Fibroblast of lung (primary cell): ENCODE measurements at regions not wholly inside any gene's neighbourhood (a gene's known extent, or its start where the extent isn't known, plus 50 kb on each side); places are given as distances from the start of the nearest gene placed in this dataset.
"Not testable (repeated sequence)": the region's sequence is repeated elsewhere in the genome, so short reads cannot be mapped to it uniquely, and the experiment has no call there.

Source experiments
- EZH2 ChIP-seq: IDR thresholded peaks from 2 replicates; pipeline ENCODE4 v1.5.1; 2012; ENCODE audit warnings: low read length, control low read depth, mild to moderate bottlenecking; ENCODE audit errors: missing control alignments
- TF ChIP-seq, protein P1 (sequence below), 2 donors: IDR thresholded peaks in 1 of 2; conservative IDR thresholded peaks in 1 of 2; 1 replicate in 1 of 2; 2 replicates in 1 of 2; pipeline ENCODE4 v1.5.1; 2011 to 2012; ENCODE audit warnings: low read length in 2 of 2, control low read depth in 1 of 2, inconsistent platforms in 1 of 2, low read depth in 1 of 2, mild to moderate bottlenecking in 1 of 2

DNA sequence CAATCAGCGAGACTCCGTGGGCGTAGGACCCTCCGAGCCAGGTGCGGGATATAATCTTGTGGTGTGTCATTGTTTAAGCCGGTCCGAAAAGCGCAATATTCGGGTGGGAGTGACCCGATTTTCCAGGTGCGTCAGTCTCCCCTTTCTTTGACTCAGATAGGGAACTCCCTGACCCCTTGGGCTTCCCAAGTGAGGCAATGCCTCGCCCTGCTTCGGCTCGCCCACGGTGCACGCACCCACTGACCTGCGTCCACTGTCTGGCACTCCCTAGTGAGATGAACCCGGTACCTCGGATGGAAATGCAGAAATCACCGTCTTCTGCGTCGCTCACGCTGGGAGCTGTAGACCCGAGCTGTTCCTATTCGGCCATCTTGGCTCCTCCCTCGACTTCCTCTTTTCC, 1029.6 kb downstream of the TLE1 start:
- TF ChIP-seq, protein P1, sequence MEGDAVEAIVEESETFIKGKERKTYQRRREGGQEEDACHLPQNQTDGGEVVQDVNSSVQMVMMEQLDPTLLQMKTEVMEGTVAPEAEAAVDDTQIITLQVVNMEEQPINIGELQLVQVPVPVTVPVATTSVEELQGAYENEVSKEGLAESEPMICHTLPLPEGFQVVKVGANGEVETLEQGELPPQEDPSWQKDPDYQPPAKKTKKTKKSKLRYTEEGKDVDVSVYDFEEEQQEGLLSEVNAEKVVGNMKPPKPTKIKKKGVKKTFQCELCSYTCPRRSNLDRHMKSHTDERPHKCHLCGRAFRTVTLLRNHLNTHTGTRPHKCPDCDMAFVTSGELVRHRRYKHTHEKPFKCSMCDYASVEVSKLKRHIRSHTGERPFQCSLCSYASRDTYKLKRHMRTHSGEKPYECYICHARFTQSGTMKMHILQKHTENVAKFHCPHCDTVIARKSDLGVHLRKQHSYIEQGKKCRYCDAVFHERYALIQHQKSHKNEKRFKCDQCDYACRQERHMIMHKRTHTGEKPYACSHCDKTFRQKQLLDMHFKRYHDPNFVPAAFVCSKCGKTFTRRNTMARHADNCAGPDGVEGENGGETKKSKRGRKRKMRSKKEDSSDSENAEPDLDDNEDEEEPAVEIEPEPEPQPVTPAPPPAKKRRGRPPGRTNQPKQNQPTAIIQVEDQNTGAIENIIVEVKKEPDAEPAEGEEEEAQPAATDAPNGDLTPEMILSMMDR (conservative IDR thresholded peaks at IDR 0.05 in 1 of 2, IDR thresholded peaks at IDR 0.05 in 1 of 2; ENCODE audit: low read depth in 1 of 2, low read length in 2 of 2): not testable (repeated sequence)
- not testable (repeated sequence) for TF ChIP-seq EZH2
